ENCODE measurements at regions not wholly inside any gene's neighbourhood (a gene's known extent, or its start where the extent isn't known, plus 50 kb on each side); places are given as distances from the start of the nearest gene placed in this dataset.

GRCh38 chr20:6941571-6941970 lies 174.1 kb downstream of the BMP2 start:
- Histone ChIP-seq H3K4me1 (no peaks in the 10 kb centered on the region), H3K27me3 (no peaks in the 10 kb centered on the region), H3K36me3 (no peaks in the 10 kb centered on the region), H3K27ac (no peak overlapping the region), H3K4me3 (no peak overlapping the region), H3K9me3 (no peaks in the 10 kb centered on the region)
- TF ChIP-seq EP300 (IDR thresholded peaks at IDR 0.05) (no peak), POLR2A (IDR thresholded peaks at IDR 0.05) (no peak)
- TF ChIP-seq, protein P1, sequence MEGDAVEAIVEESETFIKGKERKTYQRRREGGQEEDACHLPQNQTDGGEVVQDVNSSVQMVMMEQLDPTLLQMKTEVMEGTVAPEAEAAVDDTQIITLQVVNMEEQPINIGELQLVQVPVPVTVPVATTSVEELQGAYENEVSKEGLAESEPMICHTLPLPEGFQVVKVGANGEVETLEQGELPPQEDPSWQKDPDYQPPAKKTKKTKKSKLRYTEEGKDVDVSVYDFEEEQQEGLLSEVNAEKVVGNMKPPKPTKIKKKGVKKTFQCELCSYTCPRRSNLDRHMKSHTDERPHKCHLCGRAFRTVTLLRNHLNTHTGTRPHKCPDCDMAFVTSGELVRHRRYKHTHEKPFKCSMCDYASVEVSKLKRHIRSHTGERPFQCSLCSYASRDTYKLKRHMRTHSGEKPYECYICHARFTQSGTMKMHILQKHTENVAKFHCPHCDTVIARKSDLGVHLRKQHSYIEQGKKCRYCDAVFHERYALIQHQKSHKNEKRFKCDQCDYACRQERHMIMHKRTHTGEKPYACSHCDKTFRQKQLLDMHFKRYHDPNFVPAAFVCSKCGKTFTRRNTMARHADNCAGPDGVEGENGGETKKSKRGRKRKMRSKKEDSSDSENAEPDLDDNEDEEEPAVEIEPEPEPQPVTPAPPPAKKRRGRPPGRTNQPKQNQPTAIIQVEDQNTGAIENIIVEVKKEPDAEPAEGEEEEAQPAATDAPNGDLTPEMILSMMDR (IDR thresholded peaks at IDR 0.05), result no peak
- DNase-seq (ENCODE audit: low spot score in 2 of 2), result no peak
- WGBS, 2 donors, result 83% methylated on average over 2 of the region's 2 CpGs

GRCh38 chr20:6942266-6942665 lies 174.8 kb downstream of the BMP2 start:
- H3K27me3 ChIP-seq, result no peaks in the 10 kb centered on the region
- H3K4me1 ChIP-seq, result no peaks in the 10 kb centered on the region
- H3K27ac ChIP-seq, result no peak overlapping the region
- TF ChIP-seq EP300 (IDR thresholded peaks at IDR 0.05), result no peak
- no peak for TF ChIP-seq POLR2A (IDR thresholded peaks at IDR 0.05)
- TF ChIP-seq, protein P1 (IDR thresholded peaks at IDR 0.05), result no peak
- no peak overlapping the region for H3K4me3 ChIP-seq
- H3K36me3 ChIP-seq, result no peaks in the 10 kb centered on the region
- no peaks in the 10 kb centered on the region for H3K9me3 ChIP-seq
- WGBS, 2 donors, result 76 to 79% methylated on average over 3 of the region's 3 CpGs
- DNase-seq (ENCODE audit: low spot score in 2 of 2), result no peak

- TF ChIP-seq EP300 (IDR thresholded peaks at IDR 0.05) (no peak), POLR2A (IDR thresholded peaks at IDR 0.05) (no peak)
- TF ChIP-seq, protein P1 (IDR thresholded peaks at IDR 0.05), result no peak
- Histone ChIP-seq H3K4me3 (no peak overlapping the region), H3K36me3 (no peaks in the 10 kb centered on the region), H3K9me3 (no peaks in the 10 kb centered on the region), H3K4me1 (no peaks in the 10 kb centered on the region), H3K27me3 (no peaks in the 10 kb centered on the region), H3K27ac (no peak overlapping the region)
- no peak for DNase-seq (ENCODE audit: low spot score in 2 of 2)
- WGBS, 2 donors, result 81 to 84% methylated on average over 4 of the region's 4 CpGs
Observed at GRCh38 chr20:6944292-6944691, 176.8 kb downstream of the BMP2 start.

DNA sequence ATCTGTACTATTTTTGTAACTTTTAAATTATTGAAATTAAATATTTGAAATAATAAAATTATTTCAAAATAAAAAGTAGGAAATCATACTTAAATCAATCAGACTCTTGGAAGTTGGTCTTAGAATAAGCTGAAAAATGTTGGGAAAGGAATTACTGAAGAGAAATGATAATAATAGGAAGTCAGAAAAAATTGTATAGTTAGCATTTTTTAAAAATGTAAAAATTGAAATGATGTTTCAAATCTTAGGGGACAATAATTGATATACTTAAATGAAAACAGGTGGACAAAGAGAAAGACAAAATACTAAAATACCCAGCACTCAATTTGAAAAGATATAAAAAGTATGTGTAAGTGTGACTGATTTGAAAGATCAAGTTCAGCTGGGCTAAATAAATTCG lies 186.1 kb downstream of the BMP2 start:
- H3K27ac ChIP-seq, result no peak overlapping the region
- no peak for DNase-seq (ENCODE audit: low spot score in 2 of 2)
- H3K4me1 ChIP-seq, result no peaks in the 10 kb centered on the region
- no peak overlapping the region for H3K4me3 ChIP-seq
- WGBS, 2 donors, result 63 to 67% methylated on average over 1 of the region's 1 CpG
- H3K9me3 ChIP-seq, result peaks cover 0 to 16% (median 0%) of the 10 kb centered on the region in 4 donors
- no peaks in the 10 kb centered on the region for H3K27me3 ChIP-seq
- no peaks in the 10 kb centered on the region for H3K36me3 ChIP-seq
- TF ChIP-seq EP300 (IDR thresholded peaks at IDR 0.05), result no peak
- TF ChIP-seq POLR2A (IDR thresholded peaks at IDR 0.05), result no peak
- TF ChIP-seq, protein P1 (IDR thresholded peaks at IDR 0.05), result no peak

DNA sequence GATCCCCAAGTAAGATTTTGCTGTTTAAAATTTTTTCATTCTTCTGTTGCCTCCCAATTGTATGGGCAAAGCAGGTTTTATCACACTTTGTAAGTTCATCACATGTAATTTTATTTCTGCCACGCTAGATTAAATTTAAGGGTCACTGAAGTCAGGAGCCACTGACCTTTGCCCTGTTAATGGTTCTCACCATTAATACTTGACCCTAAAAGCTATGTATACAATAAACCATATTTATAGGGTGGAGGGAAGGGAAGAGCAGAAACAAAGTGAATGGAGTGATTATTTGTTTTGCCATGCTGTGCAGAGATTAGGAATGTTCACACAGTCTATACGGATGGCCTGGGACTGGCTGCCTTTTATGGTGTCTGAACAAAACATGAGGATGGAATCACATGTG lies 186.7 kb downstream of the BMP2 start:
- Histone ChIP-seq H3K4me1 (no peaks in the 10 kb centered on the region), H3K27ac (no peak overlapping the region), H3K4me3 (no peak overlapping the region), H3K27me3 (no peaks in the 10 kb centered on the region), H3K36me3 (no peaks in the 10 kb centered on the region), H3K9me3 (peaks cover 0 to 16% (median 0%) of the 10 kb centered on the region in 4 donors)
- WGBS, 2 donors, result 24 to 30% methylated on average over 2 of the region's 2 CpGs
- DNase-seq (ENCODE audit: low spot score in 2 of 2), result no peak
- no peak for TF ChIP-seq EP300 (IDR thresholded peaks at IDR 0.05)
- TF ChIP-seq, protein P1 (IDR thresholded peaks at IDR 0.05), result no peak
- TF ChIP-seq POLR2A (IDR thresholded peaks at IDR 0.05), result no peak

Measured in tibial nerve (tissue), 4 donors.